IPS DF 6.9 (cell line): ENCODE measurements at regions not wholly inside any gene's neighbourhood (a gene's known extent, or its start where the extent isn't known, plus 50 kb on each side); places are given as distances from the start of the nearest gene placed in this dataset.

ENCODE experiments used
- DNase-seq: peaks from one replicate; pipeline ENCODE4 v3.0.0-alpha.2; 2013; ENCODE audit warnings: low read depth, low spot score
- H3K27ac ChIP-seq: one replicate; pipeline ENCODE4 v1.5.1; 2013; ENCODE audit warnings: low read length, control low read depth
- H3K27me3 ChIP-seq: 2 replicates; pipeline ENCODE4 v1.6.1; 2013; ENCODE audit warnings: mild to moderate bottlenecking, low read length; ENCODE audit not compliant: control insufficient read depth, insufficient read depth
- H3K36me3 ChIP-seq: 2 replicates; pipeline ENCODE4 v1.6.1; 2013; ENCODE audit warnings: low read length; ENCODE audit not compliant: control insufficient read depth, insufficient read depth
- H3K4me1 ChIP-seq: 2 replicates; pipeline ENCODE4 v1.6.1; 2013; ENCODE audit warnings: low read length; ENCODE audit not compliant: control insufficient read depth, insufficient read depth
- H3K4me3 ChIP-seq: 2 replicates; pipeline ENCODE4 v1.5.1; 2013; ENCODE audit warnings: mild to moderate bottlenecking, low read length
- H3K9me3 ChIP-seq: 2 replicates; pipeline ENCODE4 v1.6.1; 2013; ENCODE audit warnings: low read length, inconsistent platforms; ENCODE audit not compliant: control insufficient read depth, insufficient read depth
- WGBS: extraction: QIAGEN DNeasy Blood & Tissue Kit; methylation state at CpG from one replicate; pipeline ENCODE4 v1.1.7; 2013; ENCODE audit warnings: mixed read lengths, missing lambda C conversion rate; ENCODE audit not compliant: insufficient read length, insufficient coverage; 5-methylcytosine and 5-hydroxymethylcytosine counted together

DNA sequence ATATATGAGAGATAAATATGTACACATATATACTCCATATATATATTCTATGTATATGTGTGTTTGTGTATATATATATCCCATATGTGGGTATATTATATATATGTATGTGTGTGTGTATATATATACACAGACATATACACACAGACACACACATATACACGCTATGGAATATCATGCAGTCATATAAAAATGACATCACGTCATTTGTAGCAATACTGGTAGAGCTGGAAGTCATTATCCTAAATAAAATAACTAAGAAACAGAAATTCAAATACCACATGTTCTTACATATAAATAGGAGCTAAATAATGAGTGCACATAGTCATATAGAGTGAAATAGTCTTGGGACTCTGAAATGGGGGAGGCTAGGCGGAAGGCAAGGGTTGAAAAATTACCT is 1000.2 kb downstream of the LRFN5 start:
- Histone ChIP-seq H3K9me3 (no peaks in the 10 kb centered on the region), H3K27ac (no peak overlapping the region), H3K4me1 (no peaks in the 10 kb centered on the region), H3K27me3 (no peaks in the 10 kb centered on the region), H3K4me3 (no peak overlapping the region), H3K36me3 (no peaks in the 10 kb centered on the region)
- DNase-seq: no peak
- WGBS: no CpG with 5 or more reads among the region's 3 CpGs

DNA sequence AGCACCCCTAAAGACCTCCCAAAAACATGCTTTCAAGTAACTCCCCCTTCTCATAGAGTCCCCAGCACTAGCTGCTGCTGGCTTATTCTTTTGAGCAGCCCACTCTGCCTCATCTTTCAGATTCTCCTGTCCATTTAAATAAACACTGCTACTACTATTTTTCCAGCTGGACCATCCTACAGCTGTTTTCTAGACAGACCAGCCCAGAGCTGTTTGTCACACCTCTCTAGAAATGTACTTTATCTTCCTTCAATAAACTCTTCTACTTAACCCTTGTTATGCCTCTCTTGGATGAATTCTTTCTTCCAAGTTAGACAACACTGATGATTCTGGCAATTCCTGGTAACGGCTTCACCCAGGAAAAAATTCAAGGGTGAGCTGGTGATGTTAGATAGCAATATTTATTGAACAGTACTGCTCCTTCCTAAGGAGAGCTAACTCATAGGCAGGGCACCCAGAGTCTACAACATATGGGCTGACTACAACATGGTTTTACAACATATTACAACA is 995.7 kb downstream of the LRFN5 start:
- DNase-seq: no peak
- WGBS: no CpG with 5 or more reads among the region's 1 CpG
- H3K4me1 ChIP-seq: no peaks in the 10 kb centered on the region
- H3K4me3 ChIP-seq: no peak overlapping the region
- no peaks in the 10 kb centered on the region for H3K36me3 ChIP-seq
- H3K9me3 ChIP-seq: no peaks in the 10 kb centered on the region
- no peaks in the 10 kb centered on the region for H3K27me3 ChIP-seq
- H3K27ac ChIP-seq: no peak overlapping the region

DNA sequence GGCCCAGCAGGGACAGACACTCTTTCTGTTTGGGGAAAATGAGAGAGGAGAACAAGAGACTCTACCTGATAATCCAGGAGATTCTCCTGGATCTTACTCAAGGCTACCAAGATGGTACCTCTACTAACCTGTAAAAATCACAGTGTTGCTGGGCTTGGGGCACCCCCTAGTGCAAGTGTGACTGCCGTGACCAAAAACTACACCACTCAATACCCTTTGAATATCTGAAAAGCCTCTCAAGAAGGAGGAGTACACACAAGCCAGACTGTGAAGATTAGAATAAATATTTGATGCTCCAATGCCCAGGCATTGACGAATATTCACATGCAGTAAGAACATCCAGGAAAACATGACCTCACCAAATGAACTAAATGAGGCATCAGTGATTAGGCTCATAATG is 965.4 kb downstream of the LRFN5 start:
- no peak overlapping the region for H3K4me3 ChIP-seq
- H3K4me1 ChIP-seq: no peaks in the 10 kb centered on the region
- no peaks in the 10 kb centered on the region for H3K9me3 ChIP-seq
- H3K36me3 ChIP-seq: no peaks in the 10 kb centered on the region
- H3K27me3 ChIP-seq: no peaks in the 10 kb centered on the region
- DNase-seq: no peak
- no peak overlapping the region for H3K27ac ChIP-seq
- WGBS: no CpG with 5 or more reads among the region's 2 CpGs

DNA sequence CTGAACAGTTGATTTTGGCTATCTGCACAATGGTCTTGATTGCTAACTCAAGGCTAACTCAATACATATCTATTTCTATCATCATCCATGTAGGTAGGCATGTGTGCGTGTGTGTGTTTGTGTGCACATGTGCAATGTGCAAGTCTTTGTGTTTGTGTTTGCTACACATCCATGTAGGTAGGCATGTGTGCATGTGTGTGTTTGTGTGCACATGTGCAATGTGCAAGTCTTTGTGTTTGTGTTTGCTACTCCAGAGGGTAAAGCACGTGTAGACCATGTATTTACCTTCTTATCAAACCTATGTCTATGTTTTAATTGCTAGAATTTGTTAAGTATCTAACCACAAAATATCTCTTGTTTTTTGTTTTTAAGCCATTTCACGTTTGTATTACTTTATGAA is 962.6 kb downstream of the LRFN5 start:
- no peaks in the 10 kb centered on the region for H3K4me1 ChIP-seq
- no peak overlapping the region for H3K4me3 ChIP-seq
- H3K27ac ChIP-seq: no peak overlapping the region
- no peak for DNase-seq
- H3K36me3 ChIP-seq: no peaks in the 10 kb centered on the region
- no CpG with 5 or more reads among the region's 3 CpGs for WGBS
- no peaks in the 10 kb centered on the region for H3K27me3 ChIP-seq
- H3K9me3 ChIP-seq: no peaks in the 10 kb centered on the region

DNA sequence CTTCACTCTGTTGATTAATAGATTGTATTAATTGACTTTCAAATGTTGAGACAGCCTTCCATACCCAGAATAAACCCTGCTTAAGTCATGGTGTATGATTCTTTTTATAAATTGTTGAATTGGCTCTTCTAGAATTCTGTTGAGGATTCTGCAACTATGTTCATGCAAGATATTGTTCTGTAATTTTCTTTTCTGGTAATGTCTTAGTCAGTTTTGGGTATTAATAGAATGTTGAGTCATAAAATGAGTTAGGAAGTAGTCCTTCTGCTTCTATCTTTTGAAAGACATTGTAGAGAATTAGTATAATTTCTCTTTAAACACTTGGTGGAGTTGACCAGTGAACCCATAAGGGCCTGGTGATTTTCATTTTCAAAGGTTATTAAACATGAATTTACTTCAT is 958.9 kb downstream of the LRFN5 start:
- Histone ChIP-seq H3K27me3 (no peaks in the 10 kb centered on the region), H3K9me3 (no peaks in the 10 kb centered on the region), H3K36me3 (no peaks in the 10 kb centered on the region), H3K27ac (no peak overlapping the region), H3K4me1 (no peaks in the 10 kb centered on the region), H3K4me3 (no peak overlapping the region)
- DNase-seq: no peak

DNA sequence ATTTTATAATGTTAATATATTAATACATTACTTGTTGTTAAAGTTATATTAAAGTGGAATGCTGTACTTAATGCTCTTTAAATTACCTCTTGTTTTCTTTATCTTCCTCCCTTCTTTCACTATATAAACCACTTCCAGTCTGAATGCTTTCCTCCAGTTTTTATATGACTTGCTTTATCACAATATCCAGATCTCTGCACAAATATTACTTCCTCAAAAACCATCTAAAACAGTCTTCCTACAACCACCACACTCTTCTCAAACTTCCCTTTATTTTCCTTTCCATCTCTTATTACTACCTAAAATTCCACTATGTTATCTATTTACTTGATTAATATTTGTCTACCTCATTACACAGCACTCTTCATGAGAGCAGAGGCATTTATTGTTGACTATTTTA is 956.6 kb downstream of the LRFN5 start:
- Histone ChIP-seq H3K4me3 (no peak overlapping the region), H3K36me3 (no peaks in the 10 kb centered on the region), H3K9me3 (no peaks in the 10 kb centered on the region), H3K4me1 (no peaks in the 10 kb centered on the region), H3K27me3 (no peaks in the 10 kb centered on the region), H3K27ac (no peak overlapping the region)
- DNase-seq: no peak

DNA sequence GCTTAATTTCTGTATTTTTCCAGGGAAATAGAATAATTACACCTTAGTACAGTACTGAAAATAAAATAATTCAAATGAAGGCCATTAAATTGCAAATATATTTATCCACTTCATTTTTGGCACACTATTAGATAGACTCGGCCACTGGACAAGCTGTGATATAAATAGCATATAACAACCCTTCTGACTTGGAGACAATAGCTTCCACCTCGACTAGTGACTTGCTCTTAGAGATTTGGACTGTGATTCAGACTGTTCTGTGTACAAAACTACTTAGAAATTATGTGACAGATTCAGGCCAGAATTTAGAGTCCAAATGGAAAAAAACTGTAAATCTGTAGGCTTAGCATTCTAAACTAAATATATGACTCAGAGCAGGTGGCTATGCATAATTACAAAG is 949.9 kb downstream of the LRFN5 start:
- Histone ChIP-seq H3K4me3 (no peak overlapping the region), H3K27ac (no peak overlapping the region), H3K9me3 (no peaks in the 10 kb centered on the region), H3K27me3 (no peaks in the 10 kb centered on the region), H3K4me1 (no peaks in the 10 kb centered on the region), H3K36me3 (no peaks in the 10 kb centered on the region)
- WGBS: no CpG with 5 or more reads among the region's 2 CpGs
- no peak for DNase-seq

DNA sequence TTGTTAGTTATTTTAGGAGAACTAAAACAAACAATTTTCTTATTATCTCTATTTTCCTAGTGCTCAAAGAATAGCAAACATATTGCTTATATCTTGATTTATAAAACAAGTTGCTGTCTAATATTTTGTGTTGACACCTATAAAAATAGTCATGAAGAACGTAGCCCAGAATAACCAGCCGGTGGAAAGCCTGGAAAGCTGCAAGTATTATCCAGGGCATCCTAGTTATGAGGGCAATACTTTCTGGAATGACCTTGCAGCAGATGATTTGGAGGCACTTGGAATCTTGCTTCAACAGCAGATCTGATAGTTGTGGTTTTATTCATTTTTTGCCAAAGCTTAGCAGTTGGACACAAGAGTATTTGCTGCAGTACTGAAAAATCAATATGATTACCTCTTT is 948.7 kb downstream of the LRFN5 start:
- no peaks in the 10 kb centered on the region for H3K4me1 ChIP-seq
- H3K4me3 ChIP-seq: no peak overlapping the region
- WGBS: no CpG with 5 or more reads among the region's 2 CpGs
- H3K27me3 ChIP-seq: no peaks in the 10 kb centered on the region
- H3K27ac ChIP-seq: no peak overlapping the region
- no peak for DNase-seq
- H3K9me3 ChIP-seq: no peaks in the 10 kb centered on the region
- H3K36me3 ChIP-seq: no peaks in the 10 kb centered on the region

DNA sequence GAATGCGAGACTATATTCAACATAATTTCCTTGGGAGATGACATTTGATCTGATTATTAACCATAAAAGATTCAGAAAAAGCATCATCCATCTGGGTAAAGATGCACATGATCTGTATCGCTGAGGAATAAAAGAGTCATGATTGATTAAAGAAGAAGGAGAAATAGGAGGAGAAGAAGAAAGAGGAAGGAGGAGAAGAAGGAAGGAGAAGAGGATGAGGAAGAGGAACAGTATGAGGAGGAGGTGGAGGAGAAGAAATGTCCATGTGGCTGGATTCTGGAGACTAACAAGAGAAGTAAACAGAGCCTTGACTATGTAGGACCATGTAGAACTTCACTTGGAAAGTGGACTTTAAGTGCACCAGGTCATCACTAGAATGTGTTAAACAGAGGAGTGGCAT is 947.4 kb downstream of the LRFN5 start:
- WGBS: 100% methylated on average over 1 of the region's 2 CpGs
- DNase-seq: no peak
- H3K27me3 ChIP-seq: no peaks in the 10 kb centered on the region
- no peaks in the 10 kb centered on the region for H3K9me3 ChIP-seq
- H3K36me3 ChIP-seq: no peaks in the 10 kb centered on the region
- H3K4me3 ChIP-seq: no peak overlapping the region
- H3K4me1 ChIP-seq: no peaks in the 10 kb centered on the region
- H3K27ac ChIP-seq: no peak overlapping the region

DNA sequence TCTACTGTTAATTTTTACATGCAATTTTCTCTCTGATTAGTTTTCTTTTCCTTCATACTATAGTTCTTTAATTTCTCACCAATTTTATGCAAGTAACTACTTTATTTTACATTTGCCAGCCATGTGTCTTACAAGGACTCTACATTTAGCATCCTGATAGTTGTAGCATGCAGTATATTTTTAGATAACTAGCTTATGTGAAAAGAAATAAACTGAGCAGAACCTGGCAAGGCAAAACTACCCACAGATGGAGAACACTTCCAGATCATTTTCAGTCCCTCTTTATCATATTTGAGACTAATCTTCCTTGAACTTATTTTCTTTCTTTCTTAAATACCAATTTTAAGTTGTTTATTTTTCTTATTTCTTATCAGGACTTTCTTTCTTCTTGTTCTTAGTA is 943.6 kb downstream of the LRFN5 start:
- Histone ChIP-seq H3K4me3 (no peak overlapping the region), H3K27ac (no peak overlapping the region), H3K36me3 (no peaks in the 10 kb centered on the region), H3K27me3 (no peaks in the 10 kb centered on the region), H3K9me3 (no peaks in the 10 kb centered on the region), H3K4me1 (no peaks in the 10 kb centered on the region)
- no peak for DNase-seq

DNA sequence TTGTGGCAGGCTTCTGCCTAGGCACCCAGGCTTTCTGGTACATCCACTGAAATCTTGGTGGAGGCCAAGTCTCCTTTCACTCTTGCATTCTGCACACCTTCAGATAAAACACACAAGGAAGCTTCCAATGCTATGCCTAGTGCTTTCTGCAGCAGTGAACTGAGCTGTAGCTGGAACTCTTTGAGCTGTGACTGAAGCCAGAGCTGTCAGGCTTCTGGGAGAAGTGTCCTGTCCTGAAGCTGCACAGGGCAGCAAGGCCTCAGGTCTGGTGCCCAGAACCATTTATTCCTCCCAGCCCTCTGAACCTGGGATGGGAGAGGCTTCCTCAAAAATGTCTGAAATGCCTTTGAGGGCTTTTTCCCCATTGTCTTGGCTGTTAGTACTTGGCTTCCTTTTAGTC is 941.7 kb downstream of the LRFN5 start:
- DNase-seq: no peak
- H3K4me1 ChIP-seq: no peaks in the 10 kb centered on the region
- H3K36me3 ChIP-seq: no peaks in the 10 kb centered on the region
- no peaks in the 10 kb centered on the region for H3K27me3 ChIP-seq
- H3K4me3 ChIP-seq: no peak overlapping the region
- no peak overlapping the region for H3K27ac ChIP-seq
- H3K9me3 ChIP-seq: no peaks in the 10 kb centered on the region
